Natural killer cell (primary cell): ENCODE measurements at regions not wholly inside any gene's neighbourhood (a gene's known extent, or its start where the extent isn't known, plus 50 kb on each side); places are given as distances from the start of the nearest gene placed in this dataset.

Experiments used
- ATAC-seq, 3 donors: fragments of 150-1000 bp in 2 of 3; fragments of 200-7000 bp in 1 of 3; cut with Tn5 transposase; 1 replicate in 1 of 3; 2 replicates in 2 of 3; pipeline ENCODE4 v1.10.0; 2021; ENCODE audit warnings: mild to moderate bottlenecking in 2 of 3, moderate library complexity in 2 of 3
- DNase-seq, 2 donors: peaks; one replicate each; pipeline versions ENCODE4 v3.0.0 to v3.0.0-alpha.2; 2013 to 2021; ENCODE audit warnings: mixed read lengths in 1 of 2
- H3K27ac ChIP-seq: one replicate; pipeline ENCODE4 v1.5.1; 2013; ENCODE audit warnings: mild to moderate bottlenecking, low read length
- H3K27me3 ChIP-seq: one replicate; pipeline ENCODE4 v1.6.1; 2013; ENCODE audit warnings: low read length; ENCODE audit not compliant: control insufficient read depth, insufficient read depth
- H3K36me3 ChIP-seq: one replicate; pipeline ENCODE4 v1.6.1; 2013; ENCODE audit warnings: low read length; ENCODE audit not compliant: control insufficient read depth, insufficient read depth
- H3K4me1 ChIP-seq: one replicate; pipeline ENCODE4 v1.6.1; 2013; ENCODE audit warnings: low read length; ENCODE audit not compliant: control insufficient read depth, insufficient read depth
- H3K4me3 ChIP-seq: one replicate; pipeline ENCODE4 v1.5.1; 2013; ENCODE audit warnings: low read length
- H3K9me3 ChIP-seq: one replicate; pipeline ENCODE4 v1.6.1; 2013; ENCODE audit warnings: low read length; ENCODE audit not compliant: control insufficient read depth, insufficient read depth
- H3K27ac Mint-ChIP-seq, 2 donors: one replicate each; pipeline ENCODE4 v1.8.0; 2022; ENCODE audit warnings: mild to moderate bottlenecking in 2 of 2, mixed read lengths in 2 of 2, moderate library complexity in 1 of 2
- H3K27me3 Mint-ChIP-seq, 2 donors: one replicate each; pipeline ENCODE4 v1.8.0; 2022; ENCODE audit warnings: low read depth in 2 of 2, mixed read lengths in 2 of 2
- H3K36me3 Mint-ChIP-seq: one replicate; pipeline ENCODE4 v1.8.0; 2022; ENCODE audit warnings: mixed read lengths
- H3K4me1 Mint-ChIP-seq, 2 donors: one replicate each; pipeline ENCODE4 v1.8.0; 2022; ENCODE audit warnings: mixed read lengths in 2 of 2
- H3K4me3 Mint-ChIP-seq: one replicate; pipeline ENCODE4 v1.8.0; 2022; ENCODE audit warnings: mild to moderate bottlenecking, moderate library complexity, mixed read lengths
- H3K9me3 Mint-ChIP-seq, 2 donors: one replicate each; pipeline ENCODE4 v1.8.0; 2022; ENCODE audit warnings: mixed read lengths in 2 of 2
- CTCF ChIP-seq: fragments of 200-600 bp; IDR thresholded peaks from one replicate; pipeline ENCODE4 v1.8.0; 2022; ENCODE audit warnings: antibody characterized with exemption
- WGBS: methylation state at CpG from one replicate; pipeline ENCODE4 v1.1.7; 2013; ENCODE audit warnings: missing lambda C conversion rate; ENCODE audit not compliant: insufficient coverage; 5-methylcytosine and 5-hydroxymethylcytosine counted together
- intact Hi-C: fragments of 100-400 bp; cut with micrococcal nuclease; formaldehyde crosslinking; loops from one replicate; pipeline ENCODE4 v1.14.2; 2022

GRCh38 chr12:115103884-115104883, 420.2 kb upstream of the TBX3 start:
- Mint-ChIP-seq H3K4me3 (no peak overlapping the region), H3K36me3 (no peaks in the 10 kb centered on the region), H3K27ac (no peak overlapping the region), H3K4me1 (no peaks in the 10 kb centered on the region), H3K27me3 (no peaks in the 10 kb centered on the region), H3K9me3 (peaks cover 7 to 11% of the 10 kb centered on the region in 2 donors)
- 36% methylated on average over 9 of the region's 10 CpGs for WGBS
- intact Hi-C loops, result no loop called here
- TF ChIP-seq CTCF, result no peak
- H3K4me3 ChIP-seq, result no peak overlapping the region
- no peaks in the 10 kb centered on the region for H3K36me3 ChIP-seq
- H3K9me3 ChIP-seq, result no peaks in the 10 kb centered on the region
- ATAC-seq (no peak), DNase-seq (no peak)
- H3K27me3 ChIP-seq, result no peaks in the 10 kb centered on the region
- H3K27ac ChIP-seq, result no peak overlapping the region
- H3K4me1 ChIP-seq, result no peaks in the 10 kb centered on the region

GRCh38 chr12:115102450-115102849, 418.5 kb upstream of the TBX3 start:
- H3K27ac Mint-ChIP-seq, result no peak overlapping the region
- no peak for TF ChIP-seq CTCF
- no peaks in the 10 kb centered on the region for H3K36me3 Mint-ChIP-seq

GRCh38 chr12:115101520-115101919, 417.5 kb upstream of the TBX3 start:
- H3K4me3 ChIP-seq, result no peak overlapping the region
- Mint-ChIP-seq H3K27ac (no peak overlapping the region), H3K27me3 (no peaks in the 10 kb centered on the region), H3K36me3 (no peaks in the 10 kb centered on the region), H3K9me3 (peaks cover 4 to 15% of the 10 kb centered on the region in 2 donors), H3K4me3 (no peak overlapping the region), H3K4me1 (no peaks in the 10 kb centered on the region)
- TF ChIP-seq CTCF, result no peak
- H3K9me3 ChIP-seq, result no peaks in the 10 kb centered on the region
- ATAC-seq (no peak), DNase-seq (no peak)
- H3K27ac ChIP-seq, result no peak overlapping the region
- WGBS, result no CpG with 5 or more reads among the region's 1 CpG
- H3K4me1 ChIP-seq, result no peaks in the 10 kb centered on the region
- no peaks in the 10 kb centered on the region for H3K27me3 ChIP-seq
- no peaks in the 10 kb centered on the region for H3K36me3 ChIP-seq
- intact Hi-C loops, result no loop called here

More at GRCh38 chr12:115102450-115102849, 418.5 kb upstream of the TBX3 start:
- Mint-ChIP-seq H3K27me3 (no peaks in the 10 kb centered on the region), H3K4me1 (no peaks in the 10 kb centered on the region), H3K9me3 (peaks cover 4 to 14% of the 10 kb centered on the region in 2 donors), H3K4me3 (no peak overlapping the region)
- Histone ChIP-seq H3K9me3 (no peaks in the 10 kb centered on the region), H3K27ac (no peak overlapping the region), H3K4me1 (no peaks in the 10 kb centered on the region), H3K36me3 (no peaks in the 10 kb centered on the region), H3K27me3 (no peaks in the 10 kb centered on the region), H3K4me3 (no peak overlapping the region)
- WGBS, result 80% methylated on average over 5 of the region's 5 CpGs
- ATAC-seq (no peak), DNase-seq (no peak)
- intact Hi-C loops, result no loop called here
